ENCODE measurements at regions not wholly inside any gene's neighbourhood (a gene's known extent, or its start where the extent isn't known, plus 50 kb on each side); places are given as distances from the start of the nearest gene placed in this dataset.

DNA sequence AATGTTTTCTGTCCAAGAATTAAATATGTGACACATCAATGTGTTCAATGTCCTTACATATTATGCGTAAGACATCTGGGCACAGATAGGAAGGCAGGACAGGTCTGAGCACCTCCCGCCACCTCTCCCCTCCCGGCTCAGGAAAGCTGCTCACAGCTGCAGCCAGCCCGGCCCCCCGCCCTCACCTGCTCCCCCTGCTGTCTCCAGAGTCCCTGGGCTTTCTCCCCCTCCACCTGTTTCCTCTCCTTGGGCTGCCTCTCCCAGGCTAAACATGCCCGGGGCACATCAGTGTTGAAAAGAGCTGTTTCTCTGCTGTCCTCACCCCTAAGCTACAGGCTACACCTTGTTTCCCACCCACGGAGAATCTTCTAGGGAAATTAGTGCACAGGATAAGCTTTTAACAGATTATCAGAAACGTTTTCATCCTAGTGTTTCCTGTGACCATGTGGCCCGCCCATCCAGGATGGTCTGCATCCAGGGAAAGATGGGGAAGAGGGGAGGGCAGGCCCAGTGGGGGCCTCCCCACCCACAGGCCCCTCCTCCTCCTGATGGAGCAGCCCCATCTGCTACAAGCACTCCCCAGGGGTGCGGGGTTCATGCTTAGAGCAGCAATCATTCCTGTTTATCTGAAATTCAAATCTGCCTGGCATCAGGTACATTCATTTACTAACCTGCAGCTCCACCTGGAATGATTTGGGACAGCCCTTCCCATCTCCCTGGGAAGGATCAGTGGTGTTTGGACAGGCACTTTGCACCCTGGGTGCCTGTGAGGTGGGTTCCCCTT, 273.8 kb upstream of the SFSWAP start:
- no peak for ATAC-seq
- Histone ChIP-seq H3K9ac (ENCODE audit: insufficient read depth in 1 of 2, low read depth in 2 of 2, low read length in 2 of 2) (peak overlapping the region in 1 of 2 experiments; percentile 4; a peak in 1 of 4 replicates), H3K4me2 (ENCODE audit: insufficient read depth, low read length) (no peak overlapping the region), H3K4me3 (no peak overlapping the region), H3K4me1 (replicated peaks in 1 of 2; ENCODE audit: control insufficient read depth in 2 of 2, insufficient read depth in 2 of 2, low read length in 2 of 2) (peaks cover 20 to 41% of the 10 kb centered on the region in 2 experiments; a peak in 4 of 5 replicates), H3K27ac (ENCODE audit: extremely low read depth, low read depth, low read length) (no peak overlapping the region), H3K27me3 (ENCODE audit: control insufficient read depth in 2 of 2, insufficient read depth in 2 of 2, low read length in 2 of 2) (no peaks in the 10 kb centered on the region), H3K9me3 (replicated peaks; ENCODE audit: control insufficient read depth, insufficient read depth, low read depth, low read length) (no peaks in the 10 kb centered on the region), H3K36me3 (ENCODE audit: control insufficient read depth, insufficient read depth, low read length) (no peaks in the 10 kb centered on the region), H2AFZ (ENCODE audit: low read depth, low read length) (no peak overlapping the region), H4K20me1 (replicated peaks; ENCODE audit: control insufficient read depth, insufficient read depth, low read length) (no peaks in the 10 kb centered on the region), H3K9me1 (ENCODE audit: control insufficient read depth, insufficient read depth, low read length) (no peaks in the 10 kb centered on the region), H3K79me2 (ENCODE audit: control insufficient read depth, insufficient read depth, low read length) (no peaks in the 10 kb centered on the region)
- ChIA-PET CTCF (ENCODE audit: low intra/inter-chr PET ratio) (no interaction called here), POLR2A (interaction anchor here (0.7 to 1.0 kb wide), 2 partner anchors 25 to 1013 kb away, joined by 3 read pairs; no protein-coding TSS in a partner anchor)
- no peak for DNase-seq (ENCODE audit: extremely low read depth in 1 of 4, low spot score in 3 of 4)
- in situ Hi-C loops (cut with MboI) (no loop called here), intact Hi-C loops (cut with micrococcal nuclease) (no loop called here)
- TF ChIP-seq CREBBP (IDR thresholded peaks at IDR 0.05; ENCODE audit: low read depth, low read length) (no peak), LCOR (CRISPR knock-in tag; IDR thresholded peaks at IDR 0.05) (no peak), PTTG1 (tag; IDR thresholded peaks at IDR 0.05; ENCODE audit: low read depth) (no peak), BMI1 (IDR thresholded peaks at IDR 0.05; ENCODE audit: low read length) (no peak), SP2 (IDR thresholded peaks at IDR 0.05; ENCODE audit: extremely low read depth, low read depth, low read length, poor library complexity, severe bottlenecking) (no peak), MAFG (tag; conservative IDR thresholded peaks at IDR 0.05) (no peak), JUND (IDR thresholded peaks at IDR 0.05; ENCODE audit: borderline replicate concordance, low read depth, low read length) (no peak), JUND (tag; IDR thresholded peaks at IDR 0.05; ENCODE audit: borderline replicate concordance, low read depth, low read length) (no peak), MCM7 (IDR thresholded peaks at IDR 0.05) (no peak)
- TF ChIP-seq, protein P1, sequence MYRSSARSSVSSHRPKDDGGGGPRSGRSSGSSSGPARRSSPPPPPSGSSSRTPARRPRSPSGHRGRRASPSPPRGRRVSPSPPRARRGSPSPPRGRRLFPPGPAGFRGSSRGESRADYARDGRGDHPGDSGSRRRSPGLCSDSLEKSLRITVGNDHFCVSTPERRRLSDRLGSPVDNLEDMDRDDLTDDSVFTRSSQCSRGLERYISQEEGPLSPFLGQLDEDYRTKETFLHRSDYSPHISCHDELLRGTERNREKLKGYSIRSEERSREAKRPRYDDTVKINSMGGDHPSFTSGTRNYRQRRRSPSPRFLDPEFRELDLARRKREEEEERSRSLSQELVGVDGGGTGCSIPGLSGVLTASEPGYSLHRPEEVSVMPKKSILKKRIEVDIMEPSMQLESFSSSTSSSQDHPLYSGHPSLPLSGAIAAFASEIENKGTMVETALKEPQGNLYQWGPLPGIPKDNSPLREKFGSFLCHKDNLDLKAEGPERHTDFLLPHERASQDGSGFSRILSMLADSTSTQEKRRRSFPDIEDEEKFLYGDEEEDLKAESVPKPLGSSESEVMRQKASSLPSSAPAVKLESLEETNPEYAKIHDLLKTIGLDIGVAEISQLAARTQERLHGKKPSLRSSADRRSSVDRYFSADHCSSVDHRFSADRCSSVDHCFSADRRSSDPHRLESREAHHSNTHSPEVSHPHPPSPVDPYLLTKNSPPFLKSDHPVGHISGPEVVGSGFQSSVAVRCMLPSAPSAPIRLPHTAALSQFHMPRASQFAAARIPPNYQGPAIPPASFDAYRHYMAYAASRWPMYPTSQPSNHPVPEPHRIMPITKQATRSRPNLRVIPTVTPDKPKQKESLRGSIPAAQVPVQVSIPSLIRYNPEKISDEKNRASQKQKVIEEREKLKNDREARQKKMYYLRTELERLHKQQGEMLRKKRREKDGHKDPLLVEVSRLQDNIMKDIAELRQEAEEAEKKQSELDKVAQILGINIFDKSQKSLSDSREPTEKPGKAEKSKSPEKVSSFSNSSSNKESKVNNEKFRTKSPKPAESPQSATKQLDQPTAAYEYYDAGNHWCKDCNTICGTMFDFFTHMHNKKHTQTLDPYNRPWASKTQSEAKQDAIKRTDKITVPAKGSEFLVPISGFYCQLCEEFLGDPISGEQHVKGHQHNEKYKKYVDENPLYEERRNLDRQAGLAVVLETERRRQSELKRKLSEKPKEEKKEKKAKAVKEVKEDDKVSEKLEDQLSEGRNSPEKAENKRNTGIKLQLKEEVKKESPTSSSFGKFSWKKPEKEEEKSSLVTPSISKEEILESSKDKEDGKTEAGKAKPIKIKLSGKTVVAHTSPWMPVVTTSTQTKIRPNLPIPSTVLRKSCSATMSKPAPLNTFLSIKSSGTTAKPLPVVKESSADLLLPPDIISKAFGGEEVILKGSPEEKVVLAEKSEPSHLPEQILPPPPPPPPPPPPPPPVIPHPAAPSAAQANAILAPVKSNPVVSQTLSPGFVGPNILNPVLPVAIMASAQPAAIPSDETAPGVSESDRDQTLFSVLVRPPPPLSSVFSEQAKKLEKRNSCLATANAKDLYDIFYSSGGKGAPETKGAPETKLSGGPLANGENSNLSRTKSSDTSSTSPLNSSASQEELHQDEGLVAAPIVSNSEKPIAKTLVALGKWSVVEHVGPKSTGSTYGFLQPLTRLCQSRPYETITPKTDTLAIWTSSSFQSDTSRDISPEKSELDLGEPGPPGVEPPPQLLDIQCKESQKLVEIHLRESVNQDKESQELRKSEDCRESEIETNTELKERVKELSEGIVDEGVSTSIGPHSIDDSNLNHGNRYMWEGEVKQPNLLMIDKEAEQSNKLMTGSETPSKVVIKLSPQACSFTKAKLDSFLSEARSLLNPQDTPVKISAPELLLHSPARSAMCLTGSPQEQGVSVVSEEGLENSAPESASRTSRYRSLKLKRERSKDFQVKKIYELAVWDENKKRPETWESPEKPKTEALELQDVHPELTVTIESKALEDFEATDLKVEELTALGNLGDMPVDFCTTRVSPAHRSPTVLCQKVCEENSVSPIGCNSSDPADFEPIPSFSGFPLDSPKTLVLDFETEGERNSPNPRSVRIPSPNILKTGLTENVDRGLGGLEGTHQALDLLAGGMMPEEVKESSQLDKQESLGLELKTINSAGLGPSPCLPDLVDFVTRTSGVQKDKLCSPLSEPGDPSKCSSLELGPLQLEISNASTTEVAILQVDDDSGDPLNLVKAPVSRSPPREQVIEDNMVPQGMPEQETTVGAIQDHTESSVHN (IDR thresholded peaks at IDR 0.05; ENCODE audit: borderline replicate concordance in 1 of 2, low read depth in 1 of 2), result no peak
- 44% methylated on average over 8 of the region's 10 CpGs for WGBS (ENCODE audit: insufficient coverage, low coverage, missing lambda C conversion rate)
- FAIRE-seq, result no peak
- no TSS peak for BruUV-seq (replicated peaks)
